AG04449 (cell line): ENCODE measurements at regions not wholly inside any gene's neighbourhood (a gene's known extent, or its start where the extent isn't known, plus 50 kb on each side); places are given as distances from the start of the nearest gene placed in this dataset.

Source experiments
- CTCF ChIA-PET: fragments of 350-600 bp; formaldehyde crosslinking; extraction: SDS; loops from one replicate; lab custom pipeline; 2021; ENCODE audit warnings: antibody characterized with exemption; lab: Yijun Ruan, JAX
- POLR2A ChIA-PET: fragments of 400-600, 350-600 bp; formaldehyde crosslinking; extraction: SDS; loops from one replicate; lab custom pipeline; 2020; ENCODE audit warnings: antibody characterized with exemption, inconsistent platforms; lab: Yijun Ruan, JAX
- DNase-seq: peaks from one replicate; pipeline ENCODE4 v3.0.0-alpha.2; 2010; ENCODE audit warnings: low read depth, low spot score
- H3K4me3 ChIP-seq: 2 replicates; pipeline ENCODE4 v1.5.1; 2011; ENCODE audit warnings: low read depth, mild to moderate bottlenecking, control low read depth, low read length
- CTCF ChIP-seq: IDR thresholded peaks from one replicate; pipeline ENCODE4 v1.5.1; 2011; ENCODE audit warnings: mild to moderate bottlenecking, moderate library complexity, low read length, control low read depth, inconsistent platforms; ENCODE audit not compliant: insufficient read depth; ENCODE audit errors: missing control alignments

GRCh38 chr6:87935196-87935595 is 112.4 kb upstream of the SPACA1 start:
- H3K4me3 ChIP-seq, result no peak overlapping the region
- DNase-seq, result no peak
- POLR2A ChIA-PET, result no interaction called here
- no peak for TF ChIP-seq CTCF
- CTCF ChIA-PET, result interaction anchor here (1.0 to 5.1 kb wide), 2 partner anchors 9 to 935 kb away, joined by 3 to 29 read pairs; no protein-coding TSS in a partner anchor

- POLR2A ChIA-PET, result no interaction called here
- DNase-seq, result no peak
- CTCF ChIA-PET, result interaction anchor here (3.7 to 5.1 kb wide), 2 partner anchors 848 to 938 kb away, joined by 25 to 29 read pairs; no protein-coding TSS in a partner anchor
- no peak for TF ChIP-seq CTCF
- no peak overlapping the region for H3K4me3 ChIP-seq
Measured at GRCh38 chr6:87932361-87932760, 115.3 kb upstream of the SPACA1 start.

GRCh38 chr6:87929843-87930288 is 117.8 kb upstream of the SPACA1 start:
- DNase-seq, result peak; percentile 40
- POLR2A ChIA-PET, result no interaction called here
- CTCF ChIA-PET, result interaction anchor here (0.6 to 3.7 kb wide), 16 partner anchors 8 to 1539 kb away, joined by 3 to 88 read pairs (median 4); no protein-coding TSS in a partner anchor
- TF ChIP-seq CTCF, result peak; percentile 95
- H3K4me3 ChIP-seq, result no peak overlapping the region

- CTCF ChIA-PET, result interaction anchor here (2.2 kb wide), 1 partner anchor 944 kb away, joined by 12 read pairs; no protein-coding TSS in a partner anchor
- POLR2A ChIA-PET, result no interaction called here
Measured at GRCh38 chr6:87926687-87927086, 121.0 kb upstream of the SPACA1 start.

GRCh38 chr6:87926072-87926471 is 121.6 kb upstream of the SPACA1 start:
- ChIA-PET CTCF (interaction anchor here (0.9 to 2.2 kb wide), 3 partner anchors 9 to 946 kb away, joined by 3 to 12 read pairs (median 3); no protein-coding TSS in a partner anchor), POLR2A (no interaction called here)
- DNase-seq, result no peak
- TF ChIP-seq CTCF, result no peak
- no peak overlapping the region for H3K4me3 ChIP-seq

More at GRCh38 chr6:87926687-87927086, 121.0 kb upstream of the SPACA1 start:
- TF ChIP-seq CTCF, result no peak
- DNase-seq, result no peak
- H3K4me3 ChIP-seq, result no peak overlapping the region

GRCh38 chr6:87925373-87926060 is 122.1 kb upstream of the SPACA1 start:
- CTCF ChIA-PET, result interaction anchor here (0.9 to 2.2 kb wide), 3 partner anchors 9 to 947 kb away, joined by 3 to 12 read pairs (median 3); no protein-coding TSS in a partner anchor
- DNase-seq, result no peak
- POLR2A ChIA-PET, result no interaction called here

More at GRCh38 chr6:87925373-87926060, 122.1 kb upstream of the SPACA1 start:
- no peak overlapping the region for H3K4me3 ChIP-seq
- TF ChIP-seq CTCF, result no peak
